B cell (primary cell): ENCODE measurements at regions not wholly inside any gene's neighbourhood (a gene's known extent, or its start where the extent isn't known, plus 50 kb on each side); places are given as distances from the start of the nearest gene placed in this dataset.

Source experiments
- ATAC-seq: fragments of 200-7000 bp; cut with Tn5 transposase; one replicate; pipeline ENCODE4 v1.10.0; 2021; ENCODE audit warnings: low read depth, mild to moderate bottlenecking, moderate number of reproducible peaks, moderate library complexity
- CTCF ChIA-PET: fragments of 350-600 bp; sonication (Branson Sonifier 250); formaldehyde crosslinking; loops from one replicate; lab custom pipeline; 2021; ENCODE audit warnings: antibody characterized with exemption, inconsistent platforms; lab: Charles Lee
- POLR2A ChIA-PET: fragments of 350-600 bp; sonication (Branson Sonifier 250); formaldehyde crosslinking; loops from one replicate; lab custom pipeline; 2021; ENCODE audit warnings: antibody characterized with exemption; lab: Charles Lee
- DNase-seq: peaks from one replicate; pipeline ENCODE4 v3.0.0; 2013
- H2AFZ ChIP-seq: 2 replicates; pipeline ENCODE4 v1.6.1; 2012; ENCODE audit warnings: mild to moderate bottlenecking, low read depth, low read length; ENCODE audit not compliant: insufficient read depth, poor library complexity, severe bottlenecking
- H3K27ac ChIP-seq, 2 donors: 1 replicate in 1 of 2; 2 replicates in 1 of 2; pipeline ENCODE4 v1.5.1; 2012 to 2013; ENCODE audit warnings: low read length in 2 of 2, mild to moderate bottlenecking in 2 of 2, moderate library complexity in 1 of 2
- H3K27me3 ChIP-seq, 4 experiments: fragments of 200-600 bp in 1 of 4; sonication (generic) in 1 of 4; replicated peaks in 1 of 4; 1 replicate in 2 of 4; 2 replicates in 2 of 4; pipeline versions ENCODE4 v1.6.1 to v1.7.0; 2013 to 2016; ENCODE audit warnings: low read length in 3 of 4, mild to moderate bottlenecking in 2 of 4, mixed read lengths in 1 of 4, moderate library complexity in 1 of 4; ENCODE audit not compliant: insufficient read depth in 4 of 4, control insufficient read depth in 3 of 4; ENCODE audit errors: control extremely low read depth in 1 of 4
- H3K36me3 ChIP-seq, 2 experiments: replicated peaks in 1 of 2; 1 replicate in 1 of 2; 2 replicates in 1 of 2; pipeline versions ENCODE4 v1.6.1 to v1.7.1; 2013; ENCODE audit warnings: low read length in 1 of 2; ENCODE audit not compliant: insufficient read depth in 2 of 2, control insufficient read depth in 1 of 2; ENCODE audit errors: control extremely low read depth in 1 of 2, extremely low read depth in 1 of 2
- H3K4me1 ChIP-seq, 2 donors: fragments of 200-600 bp in 1 of 2; sonication (generic) in 1 of 2; 1 replicate in 1 of 2; 2 replicates in 1 of 2; pipeline versions ENCODE4 v1.5.1 to v1.6.1; 2013 to 2017; ENCODE audit warnings: low read length in 2 of 2; ENCODE audit not compliant: control insufficient read depth in 2 of 2, insufficient read depth in 2 of 2
- H3K4me2 ChIP-seq: replicated peaks from 2 replicates; pipeline ENCODE3; 2012; ENCODE audit warnings: mild to moderate bottlenecking, low read depth, low read length; ENCODE audit not compliant: poor library complexity, severe bottlenecking
- H3K4me3 ChIP-seq, 5 experiments: fragments of 200-600 bp in 1 of 5; sonication (generic) in 1 of 5; 1 replicate in 3 of 5; 2 replicates in 2 of 5; pipeline versions ENCODE4 v1.5.1 to v1.7.0; 2011 to 2016; ENCODE audit warnings: low read length in 4 of 5, mild to moderate bottlenecking in 4 of 5, low read depth in 2 of 5, control low read depth in 1 of 5, moderate library complexity in 1 of 5; ENCODE audit not compliant: insufficient read depth in 1 of 5; ENCODE audit errors: control extremely low read depth in 1 of 5, extremely low read depth in 1 of 5
- H3K79me2 ChIP-seq: fragments of 200-600 bp; sonication (generic); one replicate; pipeline ENCODE4 v1.6.0; 2016; ENCODE audit warnings: low read length; ENCODE audit not compliant: control insufficient read depth, insufficient read depth
- H3K9ac ChIP-seq: fragments of 200-600 bp; sonication (generic); 2 replicates; pipeline ENCODE4 v1.6.1; 2017; ENCODE audit warnings: mild to moderate bottlenecking, low read length, moderate library complexity
- H3K9me3 ChIP-seq, 3 donors: one replicate each; pipeline versions ENCODE4 v1.6.1 to v1.7.1; 2013; ENCODE audit warnings: low read length in 2 of 3; ENCODE audit not compliant: control insufficient read depth in 2 of 3, insufficient read depth in 1 of 3; ENCODE audit errors: control extremely low read depth in 1 of 3
- H4K20me1 ChIP-seq: 2 replicates; pipeline ENCODE4 v1.6.0; 2012; ENCODE audit warnings: mild to moderate bottlenecking, low read length; ENCODE audit not compliant: insufficient read depth, control insufficient read depth, poor library complexity, severe bottlenecking
- H3K27ac Mint-ChIP-seq: one replicate; pipeline ENCODE4 v1.8.0; 2021; ENCODE audit warnings: mixed read lengths
- H3K27me3 Mint-ChIP-seq: one replicate; pipeline ENCODE4 v1.8.0; 2021; ENCODE audit warnings: mixed read lengths
- H3K4me1 Mint-ChIP-seq: one replicate; pipeline ENCODE4 v1.8.0; 2021; ENCODE audit warnings: mixed read lengths
- H3K4me3 Mint-ChIP-seq: one replicate; pipeline ENCODE4 v1.8.0; 2021; ENCODE audit warnings: mixed read lengths
- H3K9me3 Mint-ChIP-seq: one replicate; pipeline ENCODE4 v1.8.0; 2022; ENCODE audit warnings: mixed read lengths; ENCODE audit not compliant: insufficient read depth
- CTCF ChIP-seq: fragments of 200-600 bp; IDR thresholded peaks from one replicate; pipeline ENCODE4 v1.8.0; 2022; ENCODE audit warnings: antibody characterized with exemption, mild to moderate bottlenecking
- EZH2 ChIP-seq: IDR thresholded peaks from 2 replicates; pipeline ENCODE4 v1.6.1; 2012; ENCODE audit warnings: borderline replicate concordance, low read depth, mild to moderate bottlenecking, moderate library complexity, low read length; ENCODE audit not compliant: insufficient read depth, poor library complexity, severe bottlenecking
- WGBS: methylation state at CpG from one replicate; pipeline ENCODE4 v1.1.5; 2013; ENCODE audit warnings: missing lambda C conversion rate; ENCODE audit not compliant: insufficient coverage; 5-methylcytosine and 5-hydroxymethylcytosine counted together
- intact Hi-C: fragments of 100-400 bp; cut with micrococcal nuclease; formaldehyde crosslinking; loops from one replicate; pipeline ENCODE4 v1.10.0; 2022

- Mint-ChIP-seq H3K27me3 (no peaks in the 10 kb centered on the region), H3K4me3 (no peak overlapping the region), H3K4me1 (no peaks in the 10 kb centered on the region), H3K9me3 (no peaks in the 10 kb centered on the region), H3K27ac (no peak overlapping the region)
- DNase-seq (no peak), ATAC-seq (no peak)
- TF ChIP-seq CTCF (no peak), EZH2 (no peak)
- Histone ChIP-seq H3K4me1 (no peaks in the 10 kb centered on the region), H3K4me3 (no peak overlapping the region), H3K4me2 (no peak overlapping the region), H3K27ac (no peak overlapping the region), H4K20me1 (no peaks in the 10 kb centered on the region), H3K27me3 (no peaks in the 10 kb centered on the region), H3K36me3 (no peaks in the 10 kb centered on the region), H3K79me2 (no peaks in the 10 kb centered on the region), H2AFZ (no peak overlapping the region), H3K9me3 (no peaks in the 10 kb centered on the region), H3K9ac (no peak overlapping the region)
- intact Hi-C loops: no loop called here
- CTCF ChIA-PET: no interaction called here
- 100% methylated on average over 2 of the region's 5 CpGs for WGBS
- POLR2A ChIA-PET: no interaction called here
Observed at GRCh38 chr9:720239-720881, 121.1 kb upstream of the DMRT1 start.

DNA sequence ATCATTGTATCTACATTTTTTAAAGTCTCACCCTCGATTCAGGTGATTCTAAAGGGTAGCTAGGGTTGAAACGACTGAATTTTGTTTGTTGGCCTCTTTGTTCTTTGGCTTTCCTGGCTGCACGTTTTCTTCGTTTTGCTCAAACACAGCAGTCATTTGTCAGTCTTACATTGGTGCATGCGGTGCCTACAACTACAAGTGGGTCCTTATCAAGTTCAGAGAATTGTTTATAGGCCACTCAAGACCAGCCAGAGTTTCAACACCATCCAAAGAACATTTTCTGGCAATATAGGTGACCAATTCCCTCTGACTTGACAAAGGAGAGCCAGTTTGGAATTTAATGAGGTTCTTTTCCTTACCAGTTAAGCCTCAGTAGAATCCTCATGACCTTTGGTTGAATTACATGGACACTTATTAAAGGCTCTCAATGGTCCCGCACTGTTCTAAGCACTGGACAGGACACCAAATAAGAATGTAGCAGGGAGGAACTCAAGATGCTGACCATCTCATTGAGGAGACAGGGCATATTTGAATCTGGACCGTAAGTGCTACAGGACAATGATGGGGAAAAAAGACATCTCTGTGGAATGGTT lies 119.0 kb upstream of the DMRT1 start:
- no peaks in the 10 kb centered on the region for H3K36me3 ChIP-seq
- no peaks in the 10 kb centered on the region for H4K20me1 ChIP-seq

More for the DNA sequence above, 119.0 kb upstream of the DMRT1 start:
- H3K27me3 Mint-ChIP-seq: no peaks in the 10 kb centered on the region
- H3K4me2 ChIP-seq: no peak overlapping the region
- DNase-seq (no peak), ATAC-seq (no peak)
- no peak overlapping the region for H3K4me3 ChIP-seq
- WGBS: 91% methylated on average over 5 of the region's 7 CpGs
- TF ChIP-seq CTCF: no peak
- no peak for TF ChIP-seq EZH2
- no peak overlapping the region for H3K9ac ChIP-seq
- H3K27ac ChIP-seq: no peak overlapping the region
- no peaks in the 10 kb centered on the region for H3K4me1 ChIP-seq
- intact Hi-C loops: no loop called here
- POLR2A ChIA-PET: no interaction called here
- H3K9me3 ChIP-seq: no peaks in the 10 kb centered on the region
- H3K9me3 Mint-ChIP-seq: no peaks in the 10 kb centered on the region
- no peaks in the 10 kb centered on the region for H3K79me2 ChIP-seq
- no peak overlapping the region for H2AFZ ChIP-seq
- no peak overlapping the region for H3K4me3 Mint-ChIP-seq
- H3K4me1 Mint-ChIP-seq: no peaks in the 10 kb centered on the region
- no peaks in the 10 kb centered on the region for H3K27me3 ChIP-seq
- H3K27ac Mint-ChIP-seq: no peak overlapping the region
- CTCF ChIA-PET: no interaction called here
